Liver (tissue), 8 donors: ENCODE measurements at regions not wholly inside any gene's neighbourhood (a gene's known extent, or its start where the extent isn't known, plus 50 kb on each side); places are given as distances from the start of the nearest gene placed in this dataset.

Experiments
- DNase-seq: peaks from one replicate; pipeline ENCODE4 v3.0.0-alpha.2; 2017; ENCODE audit warnings: low spot score
- H3K27ac ChIP-seq, 2 donors: one replicate each; pipeline ENCODE4 v1.7.0; 2013; ENCODE audit warnings: inconsistent platforms in 2 of 2, low read length in 2 of 2, control low read depth in 1 of 2, low read depth in 1 of 2, mild to moderate bottlenecking in 1 of 2
- H3K27me3 ChIP-seq, 4 donors: one replicate each; pipeline versions ENCODE4 v1.6.1 to v1.7.0; 2013; ENCODE audit warnings: low read length in 3 of 4, inconsistent platforms in 1 of 4, mild to moderate bottlenecking in 1 of 4, moderate library complexity in 1 of 4; ENCODE audit not compliant: control insufficient read depth in 4 of 4, insufficient read depth in 4 of 4
- H3K36me3 ChIP-seq, 4 donors: one replicate each; pipeline versions ENCODE4 v1.6.1 to v1.7.0; 2013; ENCODE audit warnings: low read length in 3 of 4, mild to moderate bottlenecking in 3 of 4, low read depth in 1 of 4, moderate library complexity in 1 of 4; ENCODE audit not compliant: control insufficient read depth in 4 of 4, insufficient read depth in 3 of 4
- H3K4me1 ChIP-seq, 4 donors: one replicate each; pipeline versions ENCODE4 v1.6.1 to v1.7.0; 2013; ENCODE audit warnings: low read length in 3 of 4, mild to moderate bottlenecking in 3 of 4, moderate library complexity in 1 of 4; ENCODE audit not compliant: control insufficient read depth in 4 of 4, insufficient read depth in 4 of 4
- H3K4me3 ChIP-seq, 3 donors: one replicate each; pipeline versions ENCODE4 v1.6.1 to v1.7.0; 2013; ENCODE audit warnings: low read length in 3 of 3, control low read depth in 1 of 3, low read depth in 1 of 3, mild to moderate bottlenecking in 1 of 3
- H3K9ac ChIP-seq, 2 donors: one replicate each; pipeline ENCODE4 v1.7.0; 2013; ENCODE audit warnings: low read length in 2 of 2, mild to moderate bottlenecking in 2 of 2, moderate library complexity in 2 of 2, control low read depth in 1 of 2, low read depth in 1 of 2
- H3K9me3 ChIP-seq, 4 donors: one replicate each; pipeline versions ENCODE4 v1.6.1 to v1.7.0; 2013; ENCODE audit warnings: low read length in 3 of 4; ENCODE audit not compliant: control insufficient read depth in 4 of 4
- ATF3 ChIP-seq: IDR thresholded peaks from 2 replicates; pipeline ENCODE4 v1.6.1; 2016; ENCODE audit warnings: antibody characterized with exemption
- FOXA1 ChIP-seq: IDR thresholded peaks from 2 replicates; pipeline ENCODE4 v1.6.1; 2016; ENCODE audit warnings: antibody characterized with exemption
- FOXA2 ChIP-seq: IDR thresholded peaks from 2 replicates; pipeline ENCODE4 v1.6.1; 2016; ENCODE audit warnings: antibody characterized with exemption
- GABPA ChIP-seq, 2 donors: IDR thresholded peaks in 1 of 2; conservative IDR thresholded peaks in 1 of 2; 2 replicates each; pipeline ENCODE4 v1.6.1; 2016; ENCODE audit warnings: antibody characterized with exemption in 2 of 2, mild to moderate bottlenecking in 1 of 2, moderate library complexity in 1 of 2
- HNF4G ChIP-seq: IDR thresholded peaks from 2 replicates; pipeline ENCODE4 v1.6.1; 2016; ENCODE audit warnings: antibody characterized with exemption
- JUND ChIP-seq, 2 donors: IDR thresholded peaks; 2 replicates each; pipeline ENCODE4 v1.6.1; 2016; ENCODE audit warnings: antibody characterized with exemption in 2 of 2
- MAX ChIP-seq: IDR thresholded peaks from 2 replicates; pipeline ENCODE4 v1.6.1; 2016; ENCODE audit warnings: antibody characterized with exemption
- NR2F2 ChIP-seq: IDR thresholded peaks from 2 replicates; pipeline ENCODE4 v1.6.1; 2016; ENCODE audit warnings: antibody characterized with exemption
- RAD21 ChIP-seq, 2 donors: IDR thresholded peaks; 2 replicates each; pipeline ENCODE4 v1.6.1; 2016; ENCODE audit warnings: antibody characterized with exemption in 2 of 2, mild to moderate bottlenecking in 2 of 2
- REST ChIP-seq: IDR thresholded peaks from 2 replicates; pipeline ENCODE4 v1.6.1; 2016; ENCODE audit warnings: antibody characterized with exemption, mild to moderate bottlenecking
- RXRA ChIP-seq, 2 donors: IDR thresholded peaks; 2 replicates each; pipeline ENCODE4 v1.6.1; 2017 to 2018; ENCODE audit warnings: antibody characterized with exemption in 2 of 2, mild to moderate bottlenecking in 1 of 2
- SP1 ChIP-seq: IDR thresholded peaks from 2 replicates; pipeline ENCODE4 v1.6.1; 2018; ENCODE audit warnings: antibody characterized with exemption, mild to moderate bottlenecking
- TAF1 ChIP-seq: conservative IDR thresholded peaks from 2 replicates; pipeline ENCODE4 v1.6.1; 2016; ENCODE audit warnings: antibody characterized with exemption, mild to moderate bottlenecking
- ZBTB33 ChIP-seq: IDR thresholded peaks from 2 replicates; pipeline ENCODE4 v1.6.1; 2016; ENCODE audit warnings: antibody characterized with exemption
- WGBS: extraction: QIAGEN DNeasy Blood & Tissue Kit; methylation state at CpG from one replicate; pipeline ENCODE4 v1.1.7; 2013; 5-methylcytosine and 5-hydroxymethylcytosine counted together
- TF ChIP-seq, protein P1 (sequence below): fragments of 150-350 bp; IDR thresholded peaks from 2 replicates; pipeline ENCODE4 v1.5.1; 2017; ENCODE audit warnings: improper control_type of control experiment, low read depth, low read length; ENCODE audit not compliant: missing input control
- donor health status: healthy.
- donor health status: healthy.
- donor health status: healthy.
- donor health status: healthy.
- donor health status: healthy.

DNA sequence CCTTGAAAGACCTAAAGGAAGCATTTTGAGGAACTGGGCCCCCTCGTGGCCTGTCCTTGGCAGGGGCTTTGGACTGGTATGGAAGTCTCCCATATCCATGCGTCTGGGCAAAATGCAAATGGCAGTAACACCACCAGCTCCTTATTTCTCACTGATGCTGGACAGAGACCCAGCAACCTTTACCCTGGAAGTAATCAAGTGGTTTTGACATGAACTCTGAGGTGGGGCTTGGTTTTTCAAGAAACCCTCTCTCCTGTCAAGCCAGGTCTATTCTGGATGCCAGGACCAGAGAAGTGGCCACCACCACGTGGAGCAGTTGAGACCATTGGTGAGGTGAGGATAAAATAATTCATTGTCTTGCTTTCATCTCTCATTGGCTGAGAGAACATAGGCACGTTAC, 84.4 kb downstream of the OTUD1 start:
- H3K36me3 ChIP-seq: no peaks in the 10 kb centered on the region

GRCh38 chr10:23525406-23525805, 86.5 kb downstream of the OTUD1 start:
- 29% methylated on average over 2 of the region's 2 CpGs for WGBS
- Histone ChIP-seq H3K36me3 (no peaks in the 10 kb centered on the region), H3K4me1 (peaks cover 0 to 2% (median 0%) of the 10 kb centered on the region in 4 donors), H3K27ac (no peak overlapping the region), H3K4me3 (no peak overlapping the region), H3K9me3 (no peaks in the 10 kb centered on the region), H3K9ac (no peak overlapping the region), H3K27me3 (no peaks in the 10 kb centered on the region)
- no peak for DNase-seq
- peak; percentile 87 to 91 for TF ChIP-seq RAD21 (IDR thresholded peaks at IDR 0.05)
- TF ChIP-seq, protein P1, sequence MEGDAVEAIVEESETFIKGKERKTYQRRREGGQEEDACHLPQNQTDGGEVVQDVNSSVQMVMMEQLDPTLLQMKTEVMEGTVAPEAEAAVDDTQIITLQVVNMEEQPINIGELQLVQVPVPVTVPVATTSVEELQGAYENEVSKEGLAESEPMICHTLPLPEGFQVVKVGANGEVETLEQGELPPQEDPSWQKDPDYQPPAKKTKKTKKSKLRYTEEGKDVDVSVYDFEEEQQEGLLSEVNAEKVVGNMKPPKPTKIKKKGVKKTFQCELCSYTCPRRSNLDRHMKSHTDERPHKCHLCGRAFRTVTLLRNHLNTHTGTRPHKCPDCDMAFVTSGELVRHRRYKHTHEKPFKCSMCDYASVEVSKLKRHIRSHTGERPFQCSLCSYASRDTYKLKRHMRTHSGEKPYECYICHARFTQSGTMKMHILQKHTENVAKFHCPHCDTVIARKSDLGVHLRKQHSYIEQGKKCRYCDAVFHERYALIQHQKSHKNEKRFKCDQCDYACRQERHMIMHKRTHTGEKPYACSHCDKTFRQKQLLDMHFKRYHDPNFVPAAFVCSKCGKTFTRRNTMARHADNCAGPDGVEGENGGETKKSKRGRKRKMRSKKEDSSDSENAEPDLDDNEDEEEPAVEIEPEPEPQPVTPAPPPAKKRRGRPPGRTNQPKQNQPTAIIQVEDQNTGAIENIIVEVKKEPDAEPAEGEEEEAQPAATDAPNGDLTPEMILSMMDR: peak; percentile 50
- no peak for TF ChIP-seq ZBTB33

More for the DNA sequence above, 84.4 kb downstream of the OTUD1 start:
- peaks cover 0 to 2% (median 0%) of the 10 kb centered on the region in 4 donors for H3K4me1 ChIP-seq
- 66% methylated on average over 4 of the region's 4 CpGs for WGBS
- no peak overlapping the region for H3K4me3 ChIP-seq
- H3K27me3 ChIP-seq: no peaks in the 10 kb centered on the region
- no peak overlapping the region for H3K9ac ChIP-seq
- DNase-seq: no peak
- H3K27ac ChIP-seq: no peak overlapping the region
- no peaks in the 10 kb centered on the region for H3K9me3 ChIP-seq
- TF ChIP-seq TAF1 (no peak), FOXA1 (no peak), ATF3 (no peak), REST (no peak), FOXA2 (no peak), RAD21 (IDR thresholded peaks at IDR 0.05) (no peak), MAX (no peak), HNF4G (no peak)

DNA sequence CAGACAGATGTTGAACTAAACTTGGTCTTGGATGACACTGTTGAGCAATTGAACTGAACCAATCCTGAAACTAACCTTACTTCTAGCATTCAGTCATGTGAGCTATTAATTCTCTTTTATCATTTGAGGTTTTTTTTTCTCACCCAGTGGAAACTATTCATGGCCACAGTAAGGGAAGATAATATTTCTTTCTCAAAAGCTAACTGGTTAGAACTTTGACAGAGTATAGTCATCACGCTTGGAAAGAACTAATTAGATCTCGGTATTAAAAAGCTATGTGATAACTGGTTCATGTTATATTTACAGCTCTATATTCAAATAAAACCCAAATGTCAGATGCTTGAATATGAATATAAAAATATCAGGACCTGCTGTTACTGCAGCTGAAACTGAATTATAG, 89.5 kb downstream of the OTUD1 start:
- Histone ChIP-seq H3K27ac (no peak overlapping the region), H3K4me1 (peaks cover 0 to 2% (median 0%) of the 10 kb centered on the region in 4 donors), H3K27me3 (no peaks in the 10 kb centered on the region), H3K4me3 (no peak overlapping the region), H3K9ac (no peak overlapping the region), H3K36me3 (no peaks in the 10 kb centered on the region), H3K9me3 (no peaks in the 10 kb centered on the region)
- DNase-seq: no peak
- 96% methylated on average over 2 of the region's 2 CpGs for WGBS
- TF ChIP-seq FOXA1: no peak
- TF ChIP-seq REST: no peak
- no peak for TF ChIP-seq GABPA (IDR thresholded peaks at IDR 0.05 in 1 of 2, conservative IDR thresholded peaks at IDR 0.05 in 1 of 2)
- TF ChIP-seq NR2F2: no peak
- TF ChIP-seq MAX: no peak
- no peak for TF ChIP-seq RXRA (IDR thresholded peaks at IDR 0.05)
- no peak for TF ChIP-seq RAD21 (IDR thresholded peaks at IDR 0.05)
- no peak for TF ChIP-seq HNF4G
- TF ChIP-seq SP1: no peak
- no peak for TF ChIP-seq JUND (IDR thresholded peaks at IDR 0.05)
